Thyroid gland (tissue), 4 donors: ENCODE measurements at regions not wholly inside any gene's neighbourhood (a gene's known extent, or its start where the extent isn't known, plus 50 kb on each side); places are given as distances from the start of the nearest gene placed in this dataset.

Source experiments
- DNase-seq, 2 donors: peaks; one replicate each; pipeline ENCODE4 v3.0.0-alpha.2; 2019
- H3K27ac ChIP-seq, 3 donors: fragments of 200-600 bp; sonication (generic); 1 replicate in 2 of 3; 2 replicates in 1 of 3; pipeline ENCODE4 v1.5.1; 2016 to 2019; ENCODE audit warnings: mild to moderate bottlenecking in 1 of 3, moderate library complexity in 1 of 3
- H3K27me3 ChIP-seq: fragments of 200-600 bp; sonication (generic); one replicate; pipeline ENCODE4 v1.5.1; 2019
- H3K36me3 ChIP-seq, 2 donors: fragments of 200-600 bp; sonication (generic); one replicate each; pipeline ENCODE4 v1.5.1; 2016 to 2019
- H3K4me1 ChIP-seq, 2 donors: fragments of 200-600 bp; sonication (generic); one replicate each; pipeline ENCODE4 v1.5.1; 2017 to 2019
- H3K4me3 ChIP-seq, 3 donors: fragments of 200-600 bp; sonication (generic); replicated peaks in 1 of 3; 1 replicate in 2 of 3; 2 replicates in 1 of 3; pipeline ENCODE4 v1.5.1; 2016; ENCODE audit warnings: mild to moderate bottlenecking in 1 of 3
- H3K9me3 ChIP-seq: fragments of 200-600 bp; sonication (generic); one replicate; pipeline ENCODE4 v1.5.1; 2017
- CTCF ChIP-seq, 6 experiments: fragments of 200-600 bp in 3 of 6; fragments of 450-650 bp in 3 of 6; sonication (generic) in 3 of 6; IDR thresholded peaks; one replicate each; pipeline ENCODE4 v1.5.1; 2016 to 2019; ENCODE audit warnings: antibody characterized with exemption in 6 of 6, mild to moderate bottlenecking in 2 of 6, inconsistent platforms in 1 of 6, moderate library complexity in 1 of 6
- POLR2A ChIP-seq, 2 donors: fragments of 450-650 bp; IDR thresholded peaks; one replicate each; pipeline ENCODE4 v1.6.1; 2017; ENCODE audit warnings: antibody characterized with exemption in 2 of 2, mild to moderate bottlenecking in 2 of 2, moderate library complexity in 1 of 2
- WGBS, 2 donors: methylation state at CpG; one replicate each; pipeline ENCODE4 v1.1.5; 2017; 5-methylcytosine and 5-hydroxymethylcytosine counted together
- intact Hi-C: fragments of 100-400 bp; cut with DNase I; formaldehyde crosslinking; loops from one replicate; pipeline ENCODE4 v1.15.1; 2023

GRCh38 chr4:79224777-79225104 lies 101.1 kb downstream of the NAA11 start:
- 72 to 75% methylated on average over 2 of the region's 2 CpGs for whole genome bisulfite sequencing, 2 donors
- no peak for DNase-seq
- intact Hi-C loops: no loop called here
- Histone ChIP-seq H3K9me3 (no peaks in the 10 kb centered on the region), H3K27me3 (no peaks in the 10 kb centered on the region), H3K4me1 (no peaks in the 10 kb centered on the region), H3K27ac (no peak overlapping the region), H3K4me3 (no peak overlapping the region), H3K36me3 (no peaks in the 10 kb centered on the region)
- TF ChIP-seq POLR2A (IDR thresholded peaks at IDR 0.05): no peak
- TF ChIP-seq CTCF (IDR thresholded peaks at IDR 0.05): no peak

- WGBS, 2 donors: 79 to 91% methylated on average over 5 of the region's 5 CpGs
- Histone ChIP-seq H3K36me3 (no peaks in the 10 kb centered on the region), H3K4me1 (no peaks in the 10 kb centered on the region), H3K9me3 (no peaks in the 10 kb centered on the region), H3K27ac (no peak overlapping the region), H3K27me3 (no peaks in the 10 kb centered on the region), H3K4me3 (no peak overlapping the region)
- intact Hi-C loops: no loop called here
- DNase-seq: no peak
- TF ChIP-seq POLR2A (IDR thresholded peaks at IDR 0.05) (no peak), CTCF (IDR thresholded peaks at IDR 0.05) (no peak)
These were observed 101.7 kb downstream of the NAA11 start for GRCh38 chr4:79223993-79224776.

- Histone ChIP-seq H3K4me1 (no peaks in the 10 kb centered on the region), H3K4me3 (no peak overlapping the region), H3K36me3 (no peaks in the 10 kb centered on the region), H3K27me3 (no peaks in the 10 kb centered on the region), H3K27ac (no peak overlapping the region), H3K9me3 (no peaks in the 10 kb centered on the region)
- DNase-seq: no peak
- TF ChIP-seq CTCF (IDR thresholded peaks at IDR 0.05): no peak
- no peak for TF ChIP-seq POLR2A (IDR thresholded peaks at IDR 0.05)
- intact Hi-C loops: no loop called here
These were observed 108.8 kb downstream of the NAA11 start for GRCh38 chr4:79217025-79217424.

- H3K4me1 ChIP-seq: no peaks in the 10 kb centered on the region
- no peak for DNase-seq
- H3K36me3 ChIP-seq: no peaks in the 10 kb centered on the region
- no peaks in the 10 kb centered on the region for H3K27me3 ChIP-seq
- TF ChIP-seq POLR2A (IDR thresholded peaks at IDR 0.05) (no peak), CTCF (IDR thresholded peaks at IDR 0.05) (no peak)
- H3K9me3 ChIP-seq: no peaks in the 10 kb centered on the region
- no peak overlapping the region for H3K27ac ChIP-seq
- H3K4me3 ChIP-seq: no peak overlapping the region
- intact Hi-C loops: no loop called here
These were observed 112.2 kb downstream of the NAA11 start for GRCh38 chr4:79213702-79214101.

- no peaks in the 10 kb centered on the region for H3K27me3 ChIP-seq
- no peaks in the 10 kb centered on the region for H3K36me3 ChIP-seq
- no peak overlapping the region for H3K4me3 ChIP-seq
- no peak overlapping the region for H3K27ac ChIP-seq
- TF ChIP-seq CTCF (IDR thresholded peaks at IDR 0.05) (no peak), POLR2A (IDR thresholded peaks at IDR 0.05) (no peak)
- H3K4me1 ChIP-seq: no peaks in the 10 kb centered on the region
- intact Hi-C loops: no loop called here
- DNase-seq: no peak
- H3K9me3 ChIP-seq: no peaks in the 10 kb centered on the region
These were observed 112.9 kb downstream of the NAA11 start for GRCh38 chr4:79213010-79213409.
